Karpas-422 (cell line): ENCODE measurements at regions not wholly inside any gene's neighbourhood (a gene's known extent, or its start where the extent isn't known, plus 50 kb on each side); places are given as distances from the start of the nearest gene placed in this dataset.

Source experiments
- DNase-seq: peaks from one replicate; pipeline ENCODE4 v3.0.0-alpha.2; 2015
- H2AFZ ChIP-seq: fragments of 200-600 bp; sonication (generic); 2 replicates; pipeline ENCODE4 v1.6.1; 2014; ENCODE audit warnings: antibody characterized with exemption, low read length, mixed read lengths
- H3K27ac ChIP-seq: fragments of 200-600 bp; sonication (generic); 2 replicates; pipeline ENCODE4 v1.5.1; 2014; ENCODE audit warnings: mild to moderate bottlenecking, low read length, moderate library complexity
- H3K27me3 ChIP-seq: fragments of 200-600 bp; sonication (generic); 2 replicates; pipeline ENCODE4 v1.6.1; 2014; ENCODE audit warnings: low read length, mixed read lengths
- H3K36me3 ChIP-seq: fragments of 200-600 bp; sonication (generic); 2 replicates; pipeline ENCODE4 v1.6.1; 2014; ENCODE audit warnings: low read length, mixed read lengths; ENCODE audit not compliant: insufficient read depth
- H3K4me1 ChIP-seq: fragments of 200-600 bp; sonication (generic); 2 replicates; pipeline ENCODE4 v1.6.1; 2014; ENCODE audit warnings: mild to moderate bottlenecking, low read length, mixed read lengths
- H3K4me2 ChIP-seq: fragments of 200-600 bp; sonication (generic); 2 replicates; pipeline ENCODE4 v1.6.1; 2014; ENCODE audit warnings: low read length, low read depth, mild to moderate bottlenecking; ENCODE audit not compliant: poor library complexity, severe bottlenecking
- H3K4me3 ChIP-seq: fragments of 200-600 bp; sonication (generic); 2 replicates; pipeline ENCODE4 v1.5.1; 2014; ENCODE audit warnings: mild to moderate bottlenecking, antibody characterized with exemption, low read length, mixed read lengths
- H3K79me2 ChIP-seq: fragments of 200-600 bp; sonication (generic); 2 replicates; pipeline ENCODE4 v1.6.1; 2014; ENCODE audit warnings: mild to moderate bottlenecking, low read length, mixed read lengths
- H3K9ac ChIP-seq: fragments of 200-600 bp; sonication (generic); 2 replicates; pipeline ENCODE4 v1.6.0; 2014; ENCODE audit warnings: low read length
- H3K9me2 ChIP-seq: fragments of 200-600 bp; sonication (generic), shearing (Covaris generic); replicated peaks from 2 replicates; pipeline ENCODE4 v1.6.0; 2014; ENCODE audit warnings: mild to moderate bottlenecking, low read length, moderate library complexity; ENCODE audit not compliant: insufficient read depth
- H3K9me3 ChIP-seq: fragments of 300-700, 200-600 bp; sonication (generic); 2 replicates; pipeline ENCODE4 v1.6.1; 2014; ENCODE audit warnings: low read length, mixed read lengths
- H4K20me1 ChIP-seq: fragments of 200-600 bp; sonication (generic); 2 replicates; pipeline ENCODE4 v1.6.1; 2014; ENCODE audit warnings: mild to moderate bottlenecking, antibody characterized with exemption, low read length, low read depth; ENCODE audit not compliant: insufficient read depth

- no peaks in the 10 kb centered on the region for H3K79me2 ChIP-seq
- no peaks in the 10 kb centered on the region for H3K9me3 ChIP-seq
- no peak overlapping the region for H3K4me2 ChIP-seq
- H3K9ac ChIP-seq, result no peak overlapping the region
- no peak overlapping the region for H3K27ac ChIP-seq
- no peak for DNase-seq
- no peaks in the 10 kb centered on the region for H4K20me1 ChIP-seq
- no peaks in the 10 kb centered on the region for H3K4me1 ChIP-seq
- no peaks in the 10 kb centered on the region for H3K9me2 ChIP-seq
- H3K4me3 ChIP-seq, result no peak overlapping the region
- no peaks in the 10 kb centered on the region for H3K36me3 ChIP-seq
- H3K27me3 ChIP-seq, result no peaks in the 10 kb centered on the region
- no peak overlapping the region for H2AFZ ChIP-seq
Observed at GRCh38 chr5:39555788-39556187, 131.0 kb upstream of the DAB2 start.

DNA sequence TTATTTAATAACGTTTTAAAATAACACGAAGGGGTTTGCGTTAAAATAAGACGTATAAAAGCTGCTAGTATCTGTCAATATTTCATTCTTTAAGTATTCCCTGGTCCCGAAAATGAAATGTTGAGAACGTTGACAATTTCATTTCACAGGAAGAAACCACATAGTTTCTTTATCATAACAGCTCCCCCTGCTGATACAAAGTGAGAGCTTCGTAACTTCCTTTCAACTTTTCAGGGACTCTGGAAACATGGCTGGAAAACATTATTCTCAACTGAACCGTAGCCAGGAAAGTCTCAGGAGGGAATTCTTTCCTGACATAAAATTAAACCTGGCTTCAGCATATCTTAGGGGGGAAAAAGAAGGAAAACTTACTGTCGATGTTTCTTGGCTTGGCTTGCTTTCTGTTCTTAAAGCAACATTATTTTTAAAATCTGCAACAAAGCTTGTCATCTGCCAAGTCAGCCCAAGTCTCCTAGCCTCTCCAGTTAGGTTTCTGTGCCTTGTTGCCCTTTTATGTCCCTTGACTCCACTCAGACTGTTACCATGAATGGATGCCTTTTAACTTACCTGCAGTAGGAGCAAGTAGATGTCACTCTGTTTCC, 122.9 kb upstream of the DAB2 start:
- Histone ChIP-seq H3K4me2 (no peak overlapping the region), H2AFZ (no peak overlapping the region)

GRCh38 chr5:39544941-39545340, 120.2 kb upstream of the DAB2 start:
- Histone ChIP-seq H4K20me1 (no peaks in the 10 kb centered on the region), H3K36me3 (no peaks in the 10 kb centered on the region), H3K9ac (no peak overlapping the region), H3K27me3 (no peaks in the 10 kb centered on the region), H3K4me1 (no peaks in the 10 kb centered on the region), H3K4me3 (no peak overlapping the region), H3K9me2 (no peaks in the 10 kb centered on the region), H3K4me2 (no peak overlapping the region), H2AFZ (no peak overlapping the region), H3K27ac (no peak overlapping the region), H3K79me2 (no peaks in the 10 kb centered on the region), H3K9me3 (no peaks in the 10 kb centered on the region)
- DNase-seq, result no peak

More for the DNA sequence above, 122.9 kb upstream of the DAB2 start:
- Histone ChIP-seq H3K79me2 (no peaks in the 10 kb centered on the region), H3K36me3 (no peaks in the 10 kb centered on the region), H3K9me2 (no peaks in the 10 kb centered on the region), H3K4me1 (no peaks in the 10 kb centered on the region), H3K27ac (no peak overlapping the region), H3K4me3 (no peak overlapping the region), H4K20me1 (no peaks in the 10 kb centered on the region), H3K9ac (no peak overlapping the region), H3K9me3 (no peaks in the 10 kb centered on the region), H3K27me3 (no peaks in the 10 kb centered on the region)
- peak; percentile 73 for DNase-seq

GRCh38 chr5:39543335-39543734, 118.6 kb upstream of the DAB2 start:
- H3K27me3 ChIP-seq, result no peaks in the 10 kb centered on the region
- H3K4me3 ChIP-seq, result no peak overlapping the region
- DNase-seq, result no peak
- H3K27ac ChIP-seq, result no peak overlapping the region
- no peaks in the 10 kb centered on the region for H3K9me3 ChIP-seq
- H3K9ac ChIP-seq, result no peak overlapping the region
- H3K4me1 ChIP-seq, result no peaks in the 10 kb centered on the region
- H3K36me3 ChIP-seq, result no peaks in the 10 kb centered on the region
- no peaks in the 10 kb centered on the region for H3K79me2 ChIP-seq
- H3K9me2 ChIP-seq, result no peaks in the 10 kb centered on the region
- no peak overlapping the region for H2AFZ ChIP-seq
- H3K4me2 ChIP-seq, result no peak overlapping the region
- H4K20me1 ChIP-seq, result no peaks in the 10 kb centered on the region

GRCh38 chr5:39542511-39543285, 117.9 kb upstream of the DAB2 start:
- Histone ChIP-seq H3K9me2 (no peaks in the 10 kb centered on the region), H3K4me2 (no peak overlapping the region), H3K27me3 (no peaks in the 10 kb centered on the region), H2AFZ (no peak overlapping the region), H3K79me2 (no peaks in the 10 kb centered on the region), H4K20me1 (no peaks in the 10 kb centered on the region), H3K9ac (no peak overlapping the region), H3K36me3 (no peaks in the 10 kb centered on the region), H3K9me3 (no peaks in the 10 kb centered on the region), H3K27ac (no peak overlapping the region), H3K4me3 (no peak overlapping the region), H3K4me1 (no peaks in the 10 kb centered on the region)
- DNase-seq, result no peak

- Histone ChIP-seq H3K4me2 (no peak overlapping the region), H3K9me2 (no peaks in the 10 kb centered on the region), H3K9ac (no peak overlapping the region), H3K27ac (no peak overlapping the region), H3K36me3 (no peaks in the 10 kb centered on the region), H3K9me3 (no peaks in the 10 kb centered on the region), H3K27me3 (no peaks in the 10 kb centered on the region), H2AFZ (no peak overlapping the region), H4K20me1 (no peaks in the 10 kb centered on the region), H3K4me1 (no peaks in the 10 kb centered on the region), H3K4me3 (no peak overlapping the region), H3K79me2 (no peaks in the 10 kb centered on the region)
- no peak for DNase-seq
Observed at GRCh38 chr5:39541920-39542319, 117.1 kb upstream of the DAB2 start.

GRCh38 chr5:39539470-39539869, 114.7 kb upstream of the DAB2 start:
- Histone ChIP-seq H4K20me1 (no peaks in the 10 kb centered on the region), H3K79me2 (no peaks in the 10 kb centered on the region), H3K9me2 (no peaks in the 10 kb centered on the region), H2AFZ (no peak overlapping the region), H3K36me3 (no peaks in the 10 kb centered on the region), H3K4me1 (no peaks in the 10 kb centered on the region), H3K9ac (no peak overlapping the region), H3K27me3 (no peaks in the 10 kb centered on the region), H3K4me2 (no peak overlapping the region), H3K27ac (no peak overlapping the region), H3K9me3 (no peaks in the 10 kb centered on the region), H3K4me3 (no peak overlapping the region)
- DNase-seq, result no peak

DNA sequence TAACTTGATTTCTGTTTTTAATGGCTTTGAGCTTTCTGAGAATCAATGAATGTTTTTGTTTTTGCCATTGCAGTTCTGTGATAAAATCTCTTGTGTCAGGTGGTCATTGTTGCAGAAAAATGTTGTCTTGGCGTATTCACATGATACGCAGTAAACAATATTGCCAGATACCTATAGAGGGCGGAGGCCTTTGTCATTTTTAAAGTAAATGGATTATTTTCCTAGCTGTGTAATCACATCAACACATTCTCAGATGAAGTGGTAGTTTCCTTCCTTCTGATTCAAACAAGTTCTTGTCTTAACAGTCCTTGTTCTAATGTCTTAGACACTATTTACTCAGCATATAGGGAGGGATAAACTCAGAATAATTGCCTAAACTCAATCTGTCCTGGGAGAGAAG, 109.9 kb upstream of the DAB2 start:
- no peak overlapping the region for H3K27ac ChIP-seq
- no peak for DNase-seq
- H3K9me2 ChIP-seq, result no peaks in the 10 kb centered on the region
- no peaks in the 10 kb centered on the region; the same call in 1 of the 2 replicates for H3K27me3 ChIP-seq
- peaks cover 13% of the 10 kb centered on the region for H3K4me1 ChIP-seq
- H4K20me1 ChIP-seq, result no peaks in the 10 kb centered on the region
- H3K4me3 ChIP-seq, result no peak overlapping the region
- no peak overlapping the region for H2AFZ ChIP-seq
- H3K9me3 ChIP-seq, result no peaks in the 10 kb centered on the region
- no peak overlapping the region for H3K4me2 ChIP-seq
- H3K79me2 ChIP-seq, result no peaks in the 10 kb centered on the region
- no peak overlapping the region for H3K9ac ChIP-seq
- no peaks in the 10 kb centered on the region for H3K36me3 ChIP-seq
